Kasumi-1 (cell line): ENCODE measurements at regions not wholly inside any gene's neighbourhood (a gene's known extent, or its start where the extent isn't known, plus 50 kb on each side); places are given as distances from the start of the nearest gene placed in this dataset.

Experiments
- DNase-seq, 2 experiments: peaks; one replicate each; lab custom pipeline; 2025; lab: John Stamatoyannopoulos, UW

- no peak for DNase-seq
These were observed 169.7 kb downstream of the IGLL1 start for GRCh38 chr22:23410411-23410810.

- DNase-seq = no peak
These were observed 170.1 kb downstream of the IGLL1 start for GRCh38 chr22:23409976-23410375.

GRCh38 chr22:23408321-23408720 lies 171.8 kb downstream of the IGLL1 start:
- no peak for DNase-seq

GRCh38 chr22:23405366-23405851 lies 174.7 kb downstream of the IGLL1 start:
- no peak for DNase-seq

- DNase-seq = peak in 1 of 2 experiments; percentile 2
These were observed 175.3 kb downstream of the IGLL1 start for GRCh38 chr22:23404689-23405365.

GRCh38 chr22:23403720-23404688 lies 176.1 kb downstream of the IGLL1 start:
- no peak for DNase-seq

GRCh38 chr22:23403152-23403719 lies 176.9 kb downstream of the IGLL1 start:
- no peak for DNase-seq

GRCh38 chr22:23402275-23403151 lies 177.6 kb downstream of the IGLL1 start:
- peak; percentile 47 to 50 for DNase-seq

- DNase-seq = no peak
These were observed 178.2 kb downstream of the IGLL1 start for GRCh38 chr22:23401910-23402274.

GRCh38 chr22:23401111-23401909 lies 178.8 kb downstream of the IGLL1 start:
- DNase-seq = no peak

GRCh38 chr22:23400286-23400981 lies 179.7 kb downstream of the IGLL1 start:
- no peak for DNase-seq

- no peak for DNase-seq
These were observed 180.5 kb downstream of the IGLL1 start for GRCh38 chr22:23399367-23400285.

- DNase-seq = no peak
These were observed 181.3 kb downstream of the IGLL1 start for GRCh38 chr22:23398701-23399366.

- DNase-seq = no peak
These were observed 182.2 kb downstream of the IGLL1 start for GRCh38 chr22:23397613-23398567.

- no peak for DNase-seq
These were observed 183.0 kb downstream of the IGLL1 start for GRCh38 chr22:23397008-23397612.

- DNase-seq = no peak
These were observed 183.6 kb downstream of the IGLL1 start for GRCh38 chr22:23396362-23397007.
